CD8-positive, alpha-beta memory T cell (primary cell): ENCODE measurements at regions not wholly inside any gene's neighbourhood (a gene's known extent, or its start where the extent isn't known, plus 50 kb on each side); places are given as distances from the start of the nearest gene placed in this dataset.

ENCODE experiments used
- CTCF ChIA-PET: fragments of 350-600 bp; sonication (Branson Sonifier 250); formaldehyde crosslinking; loops from one replicate; lab custom pipeline; 2021; ENCODE audit warnings: antibody characterized with exemption; lab: Charles Lee
- POLR2A ChIA-PET: fragments of 350-600 bp; sonication (Branson Sonifier 250); formaldehyde crosslinking; loops from one replicate; lab custom pipeline; 2021; ENCODE audit warnings: antibody characterized with exemption; lab: Charles Lee
- DNase-seq, 5 donors: peaks; one replicate each; pipeline versions ENCODE4 v3.0.0 to v3.0.0-alpha.2; 2020 to 2022; ENCODE audit warnings: mixed read lengths in 1 of 5
- H3K27ac ChIP-seq: one replicate; pipeline ENCODE4 v1.7.0; 2013; ENCODE audit warnings: low read depth, mild to moderate bottlenecking, low read length, moderate library complexity
- H3K27me3 ChIP-seq: 2 replicates; pipeline ENCODE4 v1.7.0; 2013; ENCODE audit warnings: low read length, mild to moderate bottlenecking; ENCODE audit not compliant: insufficient read depth, poor library complexity, severe bottlenecking
- H3K36me3 ChIP-seq: 2 replicates; pipeline ENCODE4 v1.7.0; 2013; ENCODE audit warnings: mild to moderate bottlenecking, low read length, moderate library complexity; ENCODE audit not compliant: insufficient read depth
- H3K4me1 ChIP-seq: 2 replicates; pipeline ENCODE4 v1.7.0; 2013; ENCODE audit warnings: mild to moderate bottlenecking, low read length, moderate library complexity; ENCODE audit not compliant: insufficient read depth
- H3K4me3 ChIP-seq: 2 replicates; pipeline ENCODE4 v1.7.0; 2013; ENCODE audit warnings: mild to moderate bottlenecking, low read length
- H3K9me3 ChIP-seq: 2 replicates; pipeline ENCODE4 v1.7.0; 2013; ENCODE audit warnings: mild to moderate bottlenecking, low read length
- H3K27ac Mint-ChIP-seq, 8 donors: one replicate each; pipeline ENCODE4 v1.8.0; 2020 to 2021; ENCODE audit warnings: mixed read lengths in 8 of 8, mild to moderate bottlenecking in 6 of 8, inconsistent platforms in 3 of 8, moderate library complexity in 3 of 8
- H3K27me3 Mint-ChIP-seq, 2 donors: one replicate each; pipeline ENCODE4 v1.8.0; 2020 to 2021; ENCODE audit warnings: mixed read lengths in 2 of 2, mild to moderate bottlenecking in 1 of 2, moderate library complexity in 1 of 2
- H3K36me3 Mint-ChIP-seq, 3 donors: one replicate each; pipeline ENCODE4 v1.8.0; 2020 to 2021; ENCODE audit warnings: mixed read lengths in 3 of 3, inconsistent platforms in 1 of 3, mild to moderate bottlenecking in 1 of 3
- H3K4me1 Mint-ChIP-seq, 3 donors: one replicate each; pipeline ENCODE4 v1.8.0; 2020 to 2021; ENCODE audit warnings: mixed read lengths in 3 of 3, inconsistent platforms in 1 of 3, mild to moderate bottlenecking in 1 of 3
- H3K4me3 Mint-ChIP-seq, 7 donors: one replicate each; pipeline ENCODE4 v1.8.0; 2020 to 2021; ENCODE audit warnings: mixed read lengths in 7 of 7, mild to moderate bottlenecking in 6 of 7, moderate library complexity in 4 of 7, inconsistent platforms in 2 of 7
- H3K9me3 Mint-ChIP-seq, 5 donors: one replicate each; pipeline ENCODE4 v1.8.0; 2020 to 2022; ENCODE audit warnings: mixed read lengths in 5 of 5, mild to moderate bottlenecking in 3 of 5, moderate library complexity in 2 of 5, inconsistent platforms in 1 of 5

DNA sequence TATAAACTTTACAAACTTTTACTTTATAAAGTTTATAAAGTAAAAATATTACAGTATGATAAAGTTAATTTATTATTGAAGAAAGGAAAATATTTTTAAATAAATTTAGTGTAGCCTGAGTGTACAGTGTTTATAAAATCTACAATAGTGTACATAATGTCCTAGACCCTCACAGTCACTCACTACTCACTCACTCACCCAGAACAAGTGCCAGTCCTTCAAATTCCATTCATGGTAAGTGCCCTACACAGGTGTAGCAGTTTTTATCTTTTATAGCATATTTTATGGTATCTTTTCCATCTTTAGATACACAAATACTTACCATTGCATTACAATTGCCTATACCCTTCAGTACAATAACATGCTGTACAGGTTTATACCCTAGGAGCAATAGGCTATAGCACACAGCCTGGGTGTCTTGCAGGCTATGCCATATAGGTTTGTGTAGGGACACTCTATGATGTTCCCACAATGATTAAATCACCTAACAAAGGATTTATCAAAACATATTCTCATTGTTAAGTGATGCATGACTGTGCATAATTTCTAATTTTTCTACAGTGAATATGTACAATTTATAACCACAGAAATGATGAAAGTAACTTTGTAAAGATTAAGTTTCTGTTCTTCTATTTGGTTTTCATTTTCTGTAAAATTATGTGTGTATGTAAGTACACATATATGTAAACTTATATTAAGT lies 98.0 kb downstream of the SPRY2 start:
- no peak for DNase-seq
- Histone ChIP-seq H3K4me3 (no peak overlapping the region), H3K36me3 (no peaks in the 10 kb centered on the region)

DNA sequence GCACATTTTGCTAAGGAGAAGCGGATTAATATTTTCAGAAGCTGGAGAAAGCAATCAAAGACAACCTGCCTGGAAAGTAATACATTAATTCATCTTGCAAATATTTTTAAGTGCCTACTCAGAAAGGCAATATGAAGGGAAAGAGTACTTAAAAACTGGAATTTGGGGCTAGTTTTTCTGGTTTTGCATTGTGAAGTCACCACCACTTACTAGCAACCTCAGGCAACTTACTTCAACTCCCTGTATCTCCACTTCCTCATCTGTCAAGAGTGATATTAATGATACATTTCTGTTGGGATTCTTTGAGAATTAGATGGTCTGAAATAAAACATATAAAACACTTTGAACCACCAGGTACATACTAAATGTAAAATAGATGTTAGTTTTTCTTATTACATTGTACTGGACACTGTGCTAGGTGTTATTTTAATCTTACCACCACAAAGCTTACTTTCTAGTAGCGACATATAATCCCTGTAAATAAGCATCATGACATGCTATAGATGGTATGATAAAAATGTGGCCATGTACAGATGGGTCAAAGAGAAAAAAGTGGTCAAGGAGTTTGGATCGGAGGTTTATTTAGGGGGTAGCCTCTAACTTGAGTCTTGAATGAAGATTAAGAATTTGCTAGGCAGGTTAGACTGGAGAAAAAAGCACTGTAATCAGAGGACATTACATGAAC lies 101.2 kb downstream of the SPRY2 start:
- no peaks in the 10 kb centered on the region for H3K36me3 Mint-ChIP-seq
- CTCF ChIA-PET: no interaction called here

More for the DNA sequence above, 98.0 kb downstream of the SPRY2 start:
- Histone ChIP-seq H3K4me1 (no peaks in the 10 kb centered on the region), H3K27ac (no peak overlapping the region), H3K9me3 (no peaks in the 10 kb centered on the region), H3K27me3 (no peaks in the 10 kb centered on the region)
- POLR2A ChIA-PET: no interaction called here
- Mint-ChIP-seq H3K4me1 (no peaks in the 10 kb centered on the region), H3K27ac (no peak overlapping the region), H3K9me3 (no peaks in the 10 kb centered on the region), H3K4me3 (no peak overlapping the region), H3K36me3 (no peaks in the 10 kb centered on the region), H3K27me3 (no peaks in the 10 kb centered on the region)
- CTCF ChIA-PET: no interaction called here

DNA sequence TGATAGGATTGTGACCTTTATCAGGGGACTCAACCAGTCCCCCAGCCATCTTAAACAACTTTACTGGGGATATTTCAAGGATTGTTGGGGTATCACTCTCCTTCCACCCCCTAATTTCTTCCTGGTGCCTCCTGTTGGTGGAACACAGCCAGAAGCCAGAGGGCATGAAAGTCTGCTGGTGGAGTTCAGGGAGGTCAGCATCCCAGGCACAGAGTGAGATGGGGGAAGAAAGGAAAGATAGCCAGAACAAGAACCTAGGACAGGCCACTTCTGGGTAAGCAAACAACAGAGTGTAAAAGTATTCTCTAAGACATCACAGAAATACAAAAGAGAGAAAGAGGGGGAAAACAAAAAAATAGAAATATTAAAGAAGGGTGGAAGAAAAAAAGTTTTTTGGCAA lies 101.8 kb downstream of the SPRY2 start:
- Mint-ChIP-seq H3K9me3 (peaks cover 0 to 2% (median 0%) of the 10 kb centered on the region in 5 donors), H3K4me1 (no peaks in the 10 kb centered on the region), H3K27ac (no peak overlapping the region), H3K36me3 (no peaks in the 10 kb centered on the region), H3K27me3 (no peaks in the 10 kb centered on the region), H3K4me3 (no peak overlapping the region)
- no peak for DNase-seq
- no peaks in the 10 kb centered on the region for H3K9me3 ChIP-seq
- H3K27ac ChIP-seq: no peak overlapping the region
- no peaks in the 10 kb centered on the region for H3K4me1 ChIP-seq
- H3K4me3 ChIP-seq: no peak overlapping the region
- ChIA-PET POLR2A (no interaction called here), CTCF (no interaction called here)
- H3K27me3 ChIP-seq: no peaks in the 10 kb centered on the region
- H3K36me3 ChIP-seq: no peaks in the 10 kb centered on the region

More for the DNA sequence above, 101.2 kb downstream of the SPRY2 start:
- DNase-seq: no peak
- Histone ChIP-seq H3K36me3 (no peaks in the 10 kb centered on the region), H3K9me3 (no peaks in the 10 kb centered on the region), H3K27me3 (no peaks in the 10 kb centered on the region), H3K4me1 (no peaks in the 10 kb centered on the region), H3K4me3 (no peak overlapping the region), H3K27ac (no peak overlapping the region)
- Mint-ChIP-seq H3K4me3 (no peak overlapping the region), H3K27ac (no peak overlapping the region), H3K4me1 (no peaks in the 10 kb centered on the region), H3K27me3 (no peaks in the 10 kb centered on the region), H3K9me3 (peaks cover 0 to 2% (median 0%) of the 10 kb centered on the region in 5 donors)
- POLR2A ChIA-PET: no interaction called here

DNA sequence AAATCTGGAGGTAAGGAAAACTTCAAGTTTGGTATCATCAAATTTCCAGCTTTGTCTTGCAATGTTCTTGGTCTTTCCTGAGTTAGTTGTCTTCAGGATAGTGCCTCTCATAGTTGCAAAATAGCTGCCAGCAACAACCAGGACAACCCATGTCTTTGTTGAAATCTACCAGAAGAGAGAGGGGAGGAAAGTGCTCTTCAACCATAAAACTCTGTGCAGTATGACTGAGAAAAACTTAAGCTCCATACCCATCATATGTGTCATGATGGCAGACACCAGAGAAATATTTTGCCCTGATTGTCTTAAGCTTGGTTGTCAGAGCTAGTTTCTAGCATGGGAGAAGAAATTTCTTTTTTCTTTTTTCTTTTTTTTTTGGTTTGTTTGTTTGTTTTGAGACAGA lies 103.3 kb downstream of the SPRY2 start:
- POLR2A ChIA-PET: no interaction called here
- Histone ChIP-seq H3K27ac (no peak overlapping the region), H3K36me3 (no peaks in the 10 kb centered on the region), H3K27me3 (no peaks in the 10 kb centered on the region), H3K4me3 (no peak overlapping the region), H3K9me3 (no peaks in the 10 kb centered on the region), H3K4me1 (no peaks in the 10 kb centered on the region)
- Mint-ChIP-seq H3K27ac (no peak overlapping the region), H3K4me1 (no peaks in the 10 kb centered on the region), H3K4me3 (no peak overlapping the region), H3K9me3 (peaks cover 0 to 2% (median 0%) of the 10 kb centered on the region in 5 donors), H3K27me3 (no peaks in the 10 kb centered on the region), H3K36me3 (no peaks in the 10 kb centered on the region)
- no peak for DNase-seq
- CTCF ChIA-PET: no interaction called here

DNA sequence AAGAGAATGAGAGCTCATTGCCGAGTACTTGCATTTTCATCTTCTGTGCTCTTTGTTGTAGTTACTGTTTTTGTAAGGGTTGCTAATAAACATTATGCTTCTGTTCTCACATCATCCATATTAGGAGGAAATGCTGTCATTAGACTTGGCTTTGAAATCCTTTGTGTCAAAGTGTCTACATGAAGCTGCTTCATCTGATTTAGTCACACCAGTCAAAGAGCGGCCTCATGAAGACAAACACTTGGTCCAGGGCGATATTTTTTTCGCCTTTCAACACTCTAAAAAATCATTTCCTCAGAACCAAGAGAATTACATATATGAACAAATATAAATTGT lies 105.0 kb downstream of the SPRY2 start:
- DNase-seq: no peak
- H3K36me3 Mint-ChIP-seq: no peaks in the 10 kb centered on the region
- peak overlapping the region in 1 of 8 donors; percentile 19 for H3K27ac Mint-ChIP-seq
- ChIA-PET CTCF (no interaction called here), POLR2A (no interaction called here)
- no peaks in the 10 kb centered on the region for H3K4me1 Mint-ChIP-seq
- Histone ChIP-seq H3K36me3 (no peaks in the 10 kb centered on the region), H3K27me3 (no peaks in the 10 kb centered on the region), H3K4me3 (no peak overlapping the region), H3K27ac (no peak overlapping the region), H3K4me1 (no peaks in the 10 kb centered on the region), H3K9me3 (no peaks in the 10 kb centered on the region)
- H3K4me3 Mint-ChIP-seq: no peak overlapping the region
- no peaks in the 10 kb centered on the region for H3K27me3 Mint-ChIP-seq
- H3K9me3 Mint-ChIP-seq: peaks cover 0 to 2% (median 0%) of the 10 kb centered on the region in 5 donors

DNA sequence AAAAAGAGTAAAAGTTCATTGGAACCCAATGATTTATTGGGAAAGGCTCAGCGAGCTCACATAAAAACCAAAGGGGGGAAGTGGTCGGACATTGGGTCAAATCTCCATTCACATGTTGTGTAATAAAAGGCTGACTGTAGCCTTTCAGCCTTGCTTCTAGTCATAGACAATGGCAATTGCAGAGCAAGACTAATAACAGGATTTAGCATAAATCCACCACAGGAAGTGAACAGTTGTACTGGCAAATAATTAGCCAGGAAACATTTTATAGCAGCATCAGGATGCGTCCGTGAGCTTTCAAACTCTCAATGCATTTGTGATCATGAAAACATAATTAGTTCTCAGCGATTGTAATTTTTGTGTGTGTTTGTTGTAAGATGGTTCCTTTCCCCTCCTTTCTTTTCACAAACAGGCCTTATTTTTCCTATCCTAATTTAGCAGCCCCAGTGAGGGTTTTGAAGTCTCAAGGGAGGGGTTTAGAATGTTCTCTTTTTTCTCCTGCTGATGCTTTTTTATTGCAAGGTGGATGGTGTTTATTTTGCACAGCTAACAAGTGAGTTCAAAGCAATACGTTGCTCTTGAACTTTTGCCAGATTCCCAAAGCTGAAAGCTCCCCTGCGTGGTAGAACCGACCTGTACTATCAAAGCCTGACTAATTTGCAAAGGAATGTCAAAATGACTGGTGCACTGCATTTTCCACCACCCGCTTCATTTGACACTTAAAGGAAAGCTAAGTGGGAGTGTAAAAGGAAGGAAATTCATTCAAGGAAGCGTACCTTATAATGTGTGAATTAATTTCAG lies 105.6 kb downstream of the SPRY2 start:
- Mint-ChIP-seq H3K4me3 (no peak overlapping the region), H3K27ac (peak overlapping the region in 1 of 8 donors; percentile 19)

DNA sequence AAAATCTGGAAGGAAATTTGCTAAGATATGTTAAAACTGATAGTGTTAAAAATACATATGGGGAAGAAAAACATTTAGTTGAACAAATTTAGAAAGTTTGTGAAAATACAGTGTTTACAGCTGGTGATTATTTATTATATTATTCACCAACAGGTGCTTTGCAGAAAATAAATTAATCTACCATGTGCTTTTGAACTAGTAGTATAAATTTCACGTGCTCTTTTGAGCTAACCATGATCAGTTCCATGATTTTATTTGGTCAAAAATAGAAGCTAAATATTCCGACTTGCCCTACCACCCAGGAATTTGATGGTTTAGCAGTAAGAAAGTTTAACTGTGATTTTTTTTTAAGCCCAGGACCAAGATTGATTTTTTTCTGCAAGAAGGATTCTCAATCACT lies 113.3 kb downstream of the SPRY2 start:
- CTCF ChIA-PET: no interaction called here
- Histone ChIP-seq H3K36me3 (no peaks in the 10 kb centered on the region), H3K9me3 (no peaks in the 10 kb centered on the region), H3K27me3 (no peaks in the 10 kb centered on the region), H3K4me1 (no peaks in the 10 kb centered on the region), H3K27ac (no peak overlapping the region), H3K4me3 (no peak overlapping the region)
- Mint-ChIP-seq H3K4me3 (no peak overlapping the region), H3K27me3 (no peaks in the 10 kb centered on the region), H3K9me3 (no peaks in the 10 kb centered on the region), H3K36me3 (no peaks in the 10 kb centered on the region), H3K27ac (no peak overlapping the region), H3K4me1 (no peaks in the 10 kb centered on the region)
- POLR2A ChIA-PET: no interaction called here
- no peak for DNase-seq

More for the DNA sequence above, 105.6 kb downstream of the SPRY2 start:
- no peak overlapping the region for H3K27ac ChIP-seq
- no peaks in the 10 kb centered on the region for H3K4me1 ChIP-seq
- Mint-ChIP-seq H3K9me3 (peaks cover 0 to 2% (median 0%) of the 10 kb centered on the region in 5 donors), H3K36me3 (no peaks in the 10 kb centered on the region), H3K27me3 (no peaks in the 10 kb centered on the region), H3K4me1 (no peaks in the 10 kb centered on the region)
- no peak overlapping the region for H3K4me3 ChIP-seq
- CTCF ChIA-PET: no interaction called here
- no peaks in the 10 kb centered on the region for H3K36me3 ChIP-seq
- DNase-seq: no peak
- POLR2A ChIA-PET: no interaction called here
- H3K9me3 ChIP-seq: no peaks in the 10 kb centered on the region
- H3K27me3 ChIP-seq: no peaks in the 10 kb centered on the region

DNA sequence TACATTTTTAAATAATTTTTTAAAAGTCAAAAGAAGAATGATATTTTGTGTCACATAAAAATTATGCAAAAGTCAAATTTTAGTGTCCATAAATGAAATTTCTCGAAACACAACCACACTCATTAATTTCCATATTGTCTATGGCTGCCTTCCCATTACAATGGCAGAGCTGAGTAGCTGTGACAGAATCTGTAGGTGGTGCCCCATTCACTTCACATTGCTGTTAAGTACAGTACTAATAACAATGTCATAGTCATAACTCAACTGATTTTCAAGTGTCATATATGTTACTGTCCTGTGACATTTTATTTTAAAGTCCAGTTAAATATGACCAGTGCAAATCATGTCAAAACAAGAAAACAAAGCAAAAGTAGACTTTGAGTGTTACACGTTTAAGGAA lies 114.3 kb downstream of the SPRY2 start:
- DNase-seq: no peak
- no peak overlapping the region for H3K4me3 ChIP-seq
- Mint-ChIP-seq H3K27me3 (no peaks in the 10 kb centered on the region), H3K9me3 (no peaks in the 10 kb centered on the region), H3K36me3 (no peaks in the 10 kb centered on the region), H3K4me3 (no peak overlapping the region), H3K4me1 (no peaks in the 10 kb centered on the region), H3K27ac (no peak overlapping the region)
- H3K27ac ChIP-seq: no peak overlapping the region
- H3K4me1 ChIP-seq: no peaks in the 10 kb centered on the region
- no peaks in the 10 kb centered on the region for H3K36me3 ChIP-seq
- CTCF ChIA-PET: no interaction called here
- H3K9me3 ChIP-seq: no peaks in the 10 kb centered on the region
- no peaks in the 10 kb centered on the region for H3K27me3 ChIP-seq
- POLR2A ChIA-PET: no interaction called here
